CD4-positive, alpha-beta memory T cell (primary cell): ENCODE measurements at regions not wholly inside any gene's neighbourhood (a gene's known extent, or its start where the extent isn't known, plus 50 kb on each side); places are given as distances from the start of the nearest gene placed in this dataset.

Experiments
- CTCF ChIA-PET: fragments of 350-600 bp; sonication (Branson Sonifier 250); formaldehyde crosslinking; loops from one replicate; lab custom pipeline; 2021; ENCODE audit warnings: inconsistent platforms; ENCODE audit not compliant: partially characterized antibody; lab: Charles Lee
- POLR2A ChIA-PET: fragments of 350-600 bp; sonication (Branson Sonifier 250); formaldehyde crosslinking; loops from one replicate; lab custom pipeline; 2021; ENCODE audit not compliant: partially characterized antibody; lab: Charles Lee
- DNase-seq, 5 donors: peaks; one replicate each; pipeline versions ENCODE4 v3.0.0 to v3.0.0-alpha.2; 2020 to 2022; ENCODE audit warnings: mixed read lengths in 1 of 5
- H3K27ac ChIP-seq: one replicate; pipeline ENCODE4 v1.7.0; 2013; ENCODE audit warnings: low read depth, low read length
- H3K27me3 ChIP-seq: 2 replicates; pipeline ENCODE4 v1.7.0; 2013; ENCODE audit warnings: mild to moderate bottlenecking, low read length, moderate library complexity; ENCODE audit not compliant: insufficient read depth
- H3K36me3 ChIP-seq: 2 replicates; pipeline ENCODE4 v1.7.0; 2013; ENCODE audit warnings: mild to moderate bottlenecking, low read length, moderate library complexity; ENCODE audit not compliant: insufficient read depth
- H3K4me1 ChIP-seq: 2 replicates; pipeline ENCODE4 v1.7.0; 2013; ENCODE audit warnings: mild to moderate bottlenecking, low read length, moderate library complexity; ENCODE audit not compliant: insufficient read depth
- H3K4me3 ChIP-seq, 2 donors: one replicate each; pipeline ENCODE4 v1.7.0; 2013; ENCODE audit warnings: low read length in 2 of 2, mild to moderate bottlenecking in 1 of 2
- H3K9me3 ChIP-seq, 2 donors: one replicate each; pipeline ENCODE4 v1.7.0; 2013; ENCODE audit warnings: low read length in 2 of 2, control low read depth in 1 of 2; ENCODE audit not compliant: control insufficient read depth in 1 of 2
- H3K27ac Mint-ChIP-seq, 7 donors: one replicate each; pipeline ENCODE4 v1.8.0; 2020 to 2021; ENCODE audit warnings: mixed read lengths in 7 of 7, mild to moderate bottlenecking in 6 of 7, inconsistent platforms in 3 of 7, moderate library complexity in 3 of 7
- H3K27me3 Mint-ChIP-seq, 2 donors: one replicate each; pipeline ENCODE4 v1.8.0; 2020 to 2021; ENCODE audit warnings: mixed read lengths in 2 of 2
- H3K36me3 Mint-ChIP-seq, 2 donors: one replicate each; pipeline ENCODE4 v1.8.0; 2020 to 2021; ENCODE audit warnings: mixed read lengths in 2 of 2, inconsistent platforms in 1 of 2, mild to moderate bottlenecking in 1 of 2
- H3K4me1 Mint-ChIP-seq, 4 donors: one replicate each; pipeline ENCODE4 v1.8.0; 2020 to 2021; ENCODE audit warnings: mixed read lengths in 4 of 4, mild to moderate bottlenecking in 1 of 4
- H3K4me3 Mint-ChIP-seq, 8 donors: one replicate each; pipeline ENCODE4 v1.8.0; 2020 to 2021; ENCODE audit warnings: mixed read lengths in 8 of 8, mild to moderate bottlenecking in 7 of 8, moderate library complexity in 6 of 8, inconsistent platforms in 3 of 8
- H3K9me3 Mint-ChIP-seq, 8 donors: one replicate each; pipeline ENCODE4 v1.8.0; 2020 to 2021; ENCODE audit warnings: mixed read lengths in 8 of 8, mild to moderate bottlenecking in 5 of 8, inconsistent platforms in 3 of 8, moderate library complexity in 1 of 8
- intact Hi-C: fragments of 100-400 bp; cut with micrococcal nuclease; formaldehyde crosslinking; loops from one replicate; pipeline ENCODE4 v1.15.1; 2023

DNA sequence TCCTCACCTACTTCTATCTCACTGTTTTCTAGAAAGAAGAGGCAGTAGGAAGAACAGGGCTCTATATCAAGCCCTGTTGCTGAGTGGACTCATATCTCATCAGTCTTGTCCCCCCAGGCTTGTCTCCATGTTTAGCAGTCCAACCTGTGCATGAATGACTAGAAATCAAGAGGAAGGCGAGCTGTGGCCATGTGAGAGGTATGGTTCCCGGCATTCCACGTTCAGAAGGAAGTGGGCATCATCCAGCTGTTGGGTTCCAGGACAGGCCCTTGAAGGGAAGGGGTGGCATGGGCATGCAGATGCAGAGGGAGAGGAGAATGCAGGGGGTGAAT, 176.6 kb downstream of the MRPL14 start:
- intact Hi-C loops, result no loop called here
- no peak overlapping the region for H3K27ac ChIP-seq
- H3K27me3 ChIP-seq, result no peaks in the 10 kb centered on the region
- no peak for DNase-seq
- H3K36me3 ChIP-seq, result no peaks in the 10 kb centered on the region
- Mint-ChIP-seq H3K4me3 (no peak overlapping the region), H3K27me3 (peaks cover 4 to 6% of the 10 kb centered on the region in 2 donors), H3K4me1 (no peaks in the 10 kb centered on the region), H3K9me3 (peaks cover 0 to 13% (median 10%) of the 10 kb centered on the region in 8 donors), H3K36me3 (no peaks in the 10 kb centered on the region), H3K27ac (no peak overlapping the region)
- CTCF ChIA-PET, result no interaction called here
- POLR2A ChIA-PET, result interaction anchor here (0.6 kb wide), 1 partner anchor 9 kb away, joined by 4 read pairs; no protein-coding TSS in a partner anchor
- no peak overlapping the region for H3K4me3 ChIP-seq
- no peaks in the 10 kb centered on the region for H3K4me1 ChIP-seq
- H3K9me3 ChIP-seq, result peaks cover 0 to 1% of the 10 kb centered on the region in 2 donors

DNA sequence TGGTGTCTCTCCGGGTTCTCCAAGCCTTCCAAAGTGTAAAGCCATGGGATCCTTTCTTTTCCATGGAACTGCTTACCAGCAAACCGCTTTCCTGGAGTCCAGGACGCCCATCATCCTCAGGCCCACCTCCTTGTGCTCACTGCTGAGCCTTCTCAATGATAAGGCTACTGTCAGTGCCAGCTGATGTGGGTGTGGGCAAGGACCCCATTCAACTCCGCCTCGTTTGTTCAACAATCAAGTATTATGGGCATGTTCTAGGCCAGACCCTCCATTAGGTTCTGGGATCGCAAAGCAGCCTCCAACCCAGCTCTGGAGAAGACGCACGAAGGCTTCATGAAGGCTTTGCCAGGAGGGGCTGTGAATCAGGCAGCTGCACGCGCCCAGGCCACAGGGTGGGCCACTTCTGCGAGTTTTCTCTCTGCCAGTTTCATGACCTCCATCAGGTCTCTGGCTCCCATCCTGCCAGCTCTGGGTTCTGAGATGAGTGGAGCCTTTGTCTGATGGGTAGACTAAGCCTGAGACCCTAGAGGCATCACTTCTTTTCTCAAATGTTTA, 177.1 kb downstream of the MRPL14 start:
- ChIA-PET CTCF (no interaction called here), POLR2A (no interaction called here)
- H3K27ac ChIP-seq, result no peak overlapping the region
- H3K36me3 Mint-ChIP-seq, result no peaks in the 10 kb centered on the region
- peaks cover 0 to 7% of the 10 kb centered on the region in 2 donors for H3K9me3 ChIP-seq
- no peaks in the 10 kb centered on the region for H3K4me1 Mint-ChIP-seq
- H3K27me3 Mint-ChIP-seq, result peaks cover 4 to 6% of the 10 kb centered on the region in 2 donors
- H3K4me1 ChIP-seq, result no peaks in the 10 kb centered on the region
- intact Hi-C loops, result no loop called here
- H3K9me3 Mint-ChIP-seq, result peaks cover 0 to 18% (median 14%) of the 10 kb centered on the region in 8 donors
- no peak overlapping the region for H3K4me3 ChIP-seq
- no peak overlapping the region for H3K27ac Mint-ChIP-seq
- DNase-seq, result no peak
- no peaks in the 10 kb centered on the region for H3K27me3 ChIP-seq
- H3K36me3 ChIP-seq, result no peaks in the 10 kb centered on the region
- H3K4me3 Mint-ChIP-seq, result no peak overlapping the region

- no peaks in the 10 kb centered on the region for H3K27me3 ChIP-seq
- no peak overlapping the region for H3K27ac ChIP-seq
- no peaks in the 10 kb centered on the region for H3K36me3 ChIP-seq
- Mint-ChIP-seq H3K4me3 (no peak overlapping the region), H3K9me3 (peaks cover 0 to 24% (median 19%) of the 10 kb centered on the region in 8 donors), H3K4me1 (no peaks in the 10 kb centered on the region), H3K27me3 (peaks cover 3 to 4% of the 10 kb centered on the region in 2 donors), H3K27ac (no peak overlapping the region), H3K36me3 (no peaks in the 10 kb centered on the region)
- ChIA-PET POLR2A (no interaction called here), CTCF (no interaction called here)
- intact Hi-C loops, result no loop called here
- no peaks in the 10 kb centered on the region for H3K4me1 ChIP-seq
- DNase-seq, result no peak
- H3K9me3 ChIP-seq, result peaks cover 0 to 9% of the 10 kb centered on the region in 2 donors
- no peak overlapping the region for H3K4me3 ChIP-seq
Measured at GRCh38 chr6:43949551-43949991, 177.7 kb downstream of the MRPL14 start.

DNA sequence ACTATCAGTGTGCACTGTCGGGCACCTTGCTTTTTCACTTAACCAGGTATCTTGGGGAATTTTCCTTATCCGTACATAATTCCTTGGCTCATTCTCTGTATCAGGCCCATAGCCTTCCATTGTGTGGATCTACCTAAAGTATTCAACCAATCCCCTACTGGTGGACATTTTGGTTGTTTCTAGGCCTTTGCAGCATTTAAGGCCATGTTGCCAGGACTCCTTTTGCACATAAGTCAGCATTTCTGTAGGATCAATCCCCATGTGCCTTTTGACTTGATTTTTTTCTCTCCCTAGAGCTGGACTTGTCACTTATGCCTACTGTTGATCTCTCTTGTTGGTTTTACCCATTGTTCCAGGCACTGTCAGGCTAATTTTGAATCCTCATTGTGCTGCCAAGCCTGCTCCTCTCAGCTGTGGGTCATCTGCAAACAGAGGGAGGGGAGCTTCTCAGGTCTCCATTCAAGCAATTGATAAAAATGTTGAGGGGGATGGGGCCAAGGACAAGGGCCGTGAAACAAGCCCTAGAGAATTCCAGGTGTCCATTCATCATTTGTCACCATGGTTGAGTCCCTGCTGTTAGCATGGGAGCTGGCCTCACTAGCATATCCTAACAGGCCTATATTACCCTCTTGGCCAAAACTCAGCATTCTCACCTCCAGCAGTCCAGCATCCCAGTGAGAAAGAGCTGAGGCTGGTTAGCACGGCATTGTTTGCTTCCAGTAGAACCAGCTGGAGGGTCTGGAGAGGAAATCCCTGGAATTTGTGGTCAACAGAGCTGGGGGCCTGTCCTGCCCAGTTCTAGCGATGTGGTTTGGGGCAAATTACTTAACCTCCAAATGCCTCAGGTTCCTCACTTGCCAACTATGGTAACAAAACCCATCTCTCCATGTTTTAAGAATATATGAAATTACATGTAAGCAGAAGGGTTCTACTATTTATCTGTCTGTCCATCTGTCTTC, 178.4 kb downstream of the MRPL14 start:
- CTCF ChIA-PET, result no interaction called here
- Mint-ChIP-seq H3K27ac (no peak overlapping the region), H3K27me3 (peaks cover 3% of the 10 kb centered on the region in 2 donors), H3K36me3 (peaks cover 0 to 1% of the 10 kb centered on the region in 2 donors), H3K9me3 (peaks cover 4 to 31% (median 25%) of the 10 kb centered on the region in 8 donors), H3K4me3 (no peak overlapping the region), H3K4me1 (no peaks in the 10 kb centered on the region)
- DNase-seq, result no peak
- no peaks in the 10 kb centered on the region for H3K36me3 ChIP-seq
- intact Hi-C loops, result no loop called here
- no peaks in the 10 kb centered on the region for H3K4me1 ChIP-seq
- POLR2A ChIA-PET, result no interaction called here
- H3K27me3 ChIP-seq, result no peaks in the 10 kb centered on the region
- peaks cover 0 to 9% of the 10 kb centered on the region in 2 donors for H3K9me3 ChIP-seq
- H3K27ac ChIP-seq, result no peak overlapping the region
- H3K4me3 ChIP-seq, result no peak overlapping the region

GRCh38 chr6:43947860-43948259, 177.8 kb downstream of the VEGFA start:
- Mint-ChIP-seq H3K27ac (no peak overlapping the region), H3K27me3 (peaks cover 1 to 2% of the 10 kb centered on the region in 2 donors), H3K4me1 (no peaks in the 10 kb centered on the region), H3K4me3 (no peak overlapping the region), H3K36me3 (peaks cover 0 to 1% of the 10 kb centered on the region in 2 donors), H3K9me3 (peaks cover 4 to 32% (median 27%) of the 10 kb centered on the region in 8 donors)
- Histone ChIP-seq H3K4me1 (no peaks in the 10 kb centered on the region), H3K4me3 (no peak overlapping the region), H3K27ac (no peak overlapping the region), H3K27me3 (no peaks in the 10 kb centered on the region), H3K36me3 (no peaks in the 10 kb centered on the region), H3K9me3 (peaks cover 0 to 9% of the 10 kb centered on the region in 2 donors)
- no peak for DNase-seq
- intact Hi-C loops, result no loop called here
- CTCF ChIA-PET, result no interaction called here
- POLR2A ChIA-PET, result no interaction called here

DNA sequence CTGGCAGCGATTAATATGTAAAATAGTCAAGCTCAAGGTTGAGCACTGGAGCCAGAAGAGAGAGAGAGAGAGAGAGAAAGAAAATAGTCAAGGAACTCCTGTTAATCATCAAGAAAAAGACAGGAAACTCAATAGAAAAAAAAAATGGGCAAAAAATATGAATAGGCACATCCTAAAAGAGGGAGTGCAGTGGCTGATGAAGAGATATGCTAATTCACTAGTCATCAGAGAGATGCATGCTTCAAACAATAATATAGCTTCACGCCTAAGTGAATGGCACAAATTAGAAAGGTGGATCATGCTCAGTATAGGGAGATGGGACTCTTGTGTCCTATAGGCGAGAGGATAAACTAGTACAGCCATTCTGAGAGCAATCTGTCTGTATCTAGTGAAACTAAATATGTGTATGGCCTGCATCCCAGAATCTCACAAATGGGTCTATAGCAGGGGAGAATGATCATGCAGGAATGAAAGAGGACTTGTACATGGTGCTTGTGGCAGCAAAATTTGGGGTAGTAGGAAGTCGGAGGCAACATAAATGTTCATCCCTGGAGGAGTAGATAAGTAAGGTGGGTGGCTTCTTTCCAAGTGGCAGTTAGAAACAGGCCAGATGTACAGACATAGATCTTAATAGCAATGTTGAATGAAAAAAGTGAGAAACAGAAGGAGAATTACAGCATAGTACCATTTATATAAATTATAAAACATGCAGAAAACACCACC, 176.8 kb downstream of the VEGFA start:
- Histone ChIP-seq H3K4me1 (no peaks in the 10 kb centered on the region), H3K36me3 (no peaks in the 10 kb centered on the region), H3K27ac (no peak overlapping the region), H3K27me3 (no peaks in the 10 kb centered on the region), H3K9me3 (peaks cover 0 to 9% of the 10 kb centered on the region in 2 donors), H3K4me3 (no peak overlapping the region)
- H3K9me3 Mint-ChIP-seq, result peaks cover 4 to 33% (median 27%) of the 10 kb centered on the region in 8 donors
- no peak for DNase-seq
- ChIA-PET CTCF (no interaction called here), POLR2A (no interaction called here)
- no peak overlapping the region for H3K27ac Mint-ChIP-seq
- H3K27me3 Mint-ChIP-seq, result peaks cover 0 to 1% of the 10 kb centered on the region in 2 donors
- intact Hi-C loops, result no loop called here
- no peaks in the 10 kb centered on the region for H3K4me1 Mint-ChIP-seq
- peaks cover 0 to 1% of the 10 kb centered on the region in 2 donors for H3K36me3 Mint-ChIP-seq
- H3K4me3 Mint-ChIP-seq, result no peak overlapping the region

DNA sequence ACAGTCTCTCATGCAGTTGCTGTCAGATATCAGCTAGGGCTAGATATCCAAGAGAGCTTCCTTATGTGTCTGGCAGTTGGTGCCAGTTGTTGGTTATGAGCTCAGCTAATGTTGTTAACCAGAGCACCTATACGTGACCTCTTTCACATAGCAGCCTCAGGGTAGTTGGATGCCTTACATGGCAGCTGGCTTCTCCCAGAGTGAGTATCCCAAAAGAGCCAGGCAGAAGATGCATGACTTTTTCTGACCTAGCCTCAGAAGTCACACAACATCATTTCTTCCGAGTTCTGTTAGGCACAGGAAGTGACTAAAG, 175.7 kb downstream of the VEGFA start:
- H3K9me3 Mint-ChIP-seq, result peaks cover 4 to 33% (median 27%) of the 10 kb centered on the region in 8 donors
- peaks cover 0 to 9% of the 10 kb centered on the region in 2 donors for H3K9me3 ChIP-seq
- ChIA-PET POLR2A (no interaction called here), CTCF (no interaction called here)
- no peak overlapping the region for H3K4me3 ChIP-seq
- no peak overlapping the region for H3K27ac Mint-ChIP-seq
- no peak overlapping the region for H3K4me3 Mint-ChIP-seq
- no peaks in the 10 kb centered on the region for H3K4me1 Mint-ChIP-seq
- peaks cover 0 to under 1% of the 10 kb centered on the region in 2 donors for H3K27me3 Mint-ChIP-seq
- peaks cover 0 to 1% of the 10 kb centered on the region in 2 donors for H3K36me3 Mint-ChIP-seq
- intact Hi-C loops, result no loop called here
- H3K36me3 ChIP-seq, result no peaks in the 10 kb centered on the region
- H3K27me3 ChIP-seq, result no peaks in the 10 kb centered on the region
- no peaks in the 10 kb centered on the region for H3K4me1 ChIP-seq
- no peak overlapping the region for H3K27ac ChIP-seq
- DNase-seq, result no peak
